H1 (cell line): ENCODE measurements at regions not wholly inside any gene's neighbourhood (a gene's known extent, or its start where the extent isn't known, plus 50 kb on each side); places are given as distances from the start of the nearest gene placed in this dataset.

ENCODE experiments used
- CTCF ChIA-PET: fragments of 300-600 bp; sonication (Branson Sonifier 250); formaldehyde crosslinking; loops from one replicate; lab custom pipeline; 2021; ENCODE audit not compliant: partially characterized antibody; lab: Charles Lee
- POLR2A ChIA-PET: fragments of 300-600 bp; sonication (Branson Sonifier 250); formaldehyde crosslinking; loops from one replicate; lab custom pipeline; 2021; ENCODE audit warnings: inconsistent platforms; ENCODE audit not compliant: partially characterized antibody; lab: Charles Lee
- DNase-seq, 2 experiments: peaks; one replicate each; pipeline versions ENCODE4 v3.0.0 to v3.0.0-alpha.2; 2010 to 2022; ENCODE audit warnings: low spot score in 2 of 2, low read depth in 1 of 2, mixed read lengths in 1 of 2
- FAIRE-seq: peaks from 2 replicates; lab custom pipeline; 2011; peaks lifted over from hg19 to GRCh38; lab: Jason Lieb, UNC
- H2AFZ ChIP-seq: 2 replicates; pipeline ENCODE4 v1.8.1; 2012; ENCODE audit warnings: low read length, inconsistent platforms
- H2AK5ac ChIP-seq: 2 replicates; pipeline ENCODE4 v1.6.1; 2013; ENCODE audit warnings: low read depth, low read length
- H2BK120ac ChIP-seq: replicated peaks from 2 replicates; pipeline ENCODE3; 2013; ENCODE audit warnings: low read depth, low read length, inconsistent platforms
- H2BK12ac ChIP-seq: 2 replicates; pipeline ENCODE4 v1.6.1; 2013; ENCODE audit warnings: low read depth, low read length
- H2BK15ac ChIP-seq: 2 replicates; pipeline ENCODE4 v1.6.1; 2013; ENCODE audit warnings: low read length
- H2BK20ac ChIP-seq: 2 replicates; pipeline ENCODE4 v1.6.1; 2013; ENCODE audit warnings: low read length
- H2BK5ac ChIP-seq: 2 replicates; pipeline ENCODE4 v1.6.1; 2013; ENCODE audit warnings: low read depth, low read length
- H3K14ac ChIP-seq: 2 replicates; pipeline ENCODE4 v1.6.1; 2013; ENCODE audit warnings: inconsistent platforms; ENCODE audit not compliant: insufficient read length
- H3K18ac ChIP-seq: 2 replicates; pipeline ENCODE4 v1.6.1; 2013; ENCODE audit warnings: low read length; ENCODE audit errors: extremely low read depth
- H3K23ac ChIP-seq: 2 replicates; pipeline ENCODE4 v1.6.1; 2013; ENCODE audit warnings: inconsistent platforms; ENCODE audit not compliant: insufficient read length
- H3K23me2 ChIP-seq: 2 replicates; pipeline ENCODE4 v1.6.1; 2013; ENCODE audit warnings: low read depth, low read length
- H3K27ac ChIP-seq: 2 replicates; pipeline ENCODE4 v1.6.1; 2011; ENCODE audit warnings: low read depth, low read length, inconsistent platforms
- H3K27me3 ChIP-seq, 4 experiments: replicated peaks in 1 of 4; 1 replicate in 1 of 4; 2 replicates in 3 of 4; pipeline versions ENCODE4 v1.6.1 to v1.8.1; 2011 to 2013; ENCODE audit warnings: low read length in 3 of 4, mild to moderate bottlenecking in 3 of 4, inconsistent platforms in 2 of 4, mixed read lengths in 2 of 4, moderate library complexity in 1 of 4; ENCODE audit not compliant: control insufficient read depth in 3 of 4, insufficient read depth in 3 of 4; ENCODE audit errors: extremely low read depth in 1 of 4
- H3K36me3 ChIP-seq, 4 experiments: 2 replicates each; pipeline versions ENCODE4 v1.6.1 to v1.8.1; 2011 to 2013; ENCODE audit warnings: mild to moderate bottlenecking in 4 of 4, low read length in 3 of 4, moderate library complexity in 2 of 4, control low read depth in 1 of 4, inconsistent platforms in 1 of 4; ENCODE audit not compliant: insufficient read depth in 4 of 4, control insufficient read depth in 2 of 4
- H3K4ac ChIP-seq: replicated peaks from 2 replicates; pipeline ENCODE3; 2013; ENCODE audit warnings: low read length, low read depth, mixed read lengths, inconsistent platforms; ENCODE audit not compliant: insufficient read length
- H3K4me1 ChIP-seq, 4 experiments: replicated peaks in 1 of 4; 1 replicate in 1 of 4; 2 replicates in 3 of 4; pipeline versions ENCODE4 v1.6.1 to v1.8.1; 2011 to 2013; ENCODE audit warnings: low read length in 3 of 4, inconsistent platforms in 2 of 4, mixed read lengths in 1 of 4; ENCODE audit not compliant: insufficient read depth in 4 of 4, control insufficient read depth in 3 of 4
- H3K4me2 ChIP-seq, 2 experiments: 2 replicates each; pipeline versions ENCODE4 v1.6.1 to v1.8.1; 2011 to 2013; ENCODE audit warnings: low read depth in 2 of 2, low read length in 2 of 2, control low read depth in 1 of 2, inconsistent platforms in 1 of 2, mild to moderate bottlenecking in 1 of 2; ENCODE audit not compliant: insufficient read depth in 1 of 2
- H3K4me3 ChIP-seq, 4 experiments: fragments of 200-600, 300-600 bp in 1 of 4; sonication (generic), shearing (Covaris generic), sonication (Bioruptor Twin) in 1 of 4; 2 replicates each; pipeline versions ENCODE4 v1.5.1 to v1.8.1; 2011 to 2016; ENCODE audit warnings: low read length in 4 of 4, low read depth in 3 of 4, control low read depth in 2 of 4, inconsistent platforms in 2 of 4, mild to moderate bottlenecking in 2 of 4, mixed read lengths in 1 of 4, moderate library complexity in 1 of 4; ENCODE audit not compliant: insufficient read depth in 2 of 4; ENCODE audit errors: extremely low read depth in 1 of 4
- H3K56ac ChIP-seq: replicated peaks from 2 replicates; pipeline ENCODE3; 2013; ENCODE audit warnings: low read depth, mild to moderate bottlenecking, mixed read lengths, low read length, inconsistent platforms; ENCODE audit not compliant: insufficient read length
- H3K79me1 ChIP-seq: 2 replicates; pipeline ENCODE4 v1.6.1; 2013; ENCODE audit warnings: low read depth, low read length, control low read depth
- H3K79me2 ChIP-seq, 2 experiments: 2 replicates each; pipeline versions ENCODE4 v1.6.1 to v1.8.1; 2012 to 2013; ENCODE audit warnings: low read length in 2 of 2, mild to moderate bottlenecking in 2 of 2, inconsistent platforms in 1 of 2; ENCODE audit not compliant: insufficient read depth in 2 of 2, control insufficient read depth in 1 of 2
- H3K9ac ChIP-seq, 4 experiments: replicated peaks in 1 of 4; 1 replicate in 1 of 4; 2 replicates in 3 of 4; pipeline versions ENCODE4 v1.6.1 to v1.8.1; 2011 to 2013; ENCODE audit warnings: low read depth in 3 of 4, low read length in 3 of 4, control low read depth in 2 of 4, mild to moderate bottlenecking in 2 of 4, moderate library complexity in 2 of 4, inconsistent platforms in 1 of 4; ENCODE audit errors: extremely low read depth in 1 of 4
- H3K9me3 ChIP-seq, 2 experiments: 2 replicates each; pipeline versions ENCODE4 v1.6.1 to v1.8.1; 2012 to 2013; ENCODE audit warnings: mild to moderate bottlenecking in 2 of 2, moderate library complexity in 2 of 2, control low read depth in 1 of 2, inconsistent platforms in 1 of 2, low read depth in 1 of 2, low read length in 1 of 2, mixed read lengths in 1 of 2; ENCODE audit not compliant: insufficient read depth in 2 of 2
- H4K20me1 ChIP-seq, 2 experiments: replicated peaks in 1 of 2; 2 replicates each; pipeline versions ENCODE3 to v1.8.1; 2011 to 2013; ENCODE audit warnings: inconsistent platforms in 2 of 2, low read length in 2 of 2, mild to moderate bottlenecking in 1 of 2; ENCODE audit not compliant: insufficient read depth in 2 of 2, control insufficient read depth in 1 of 2
- H4K5ac ChIP-seq: 2 replicates; pipeline ENCODE4 v1.6.1; 2013; ENCODE audit warnings: low read length, low read depth, mixed read lengths, inconsistent platforms; ENCODE audit not compliant: insufficient read length
- H4K8ac ChIP-seq: 2 replicates; pipeline ENCODE4 v1.8.0; 2013; ENCODE audit warnings: mild to moderate bottlenecking, moderate library complexity, low read length, inconsistent platforms; ENCODE audit not compliant: insufficient read depth; ENCODE audit errors: extremely low read depth
- H4K91ac ChIP-seq: replicated peaks from 2 replicates; pipeline ENCODE3; 2013; ENCODE audit warnings: low read length, mixed read lengths, inconsistent platforms; ENCODE audit not compliant: insufficient read length
- PHF8 ChIP-seq: fragments of 200-600 bp; sonication (generic); conservative IDR thresholded peaks from 2 replicates; pipeline ENCODE4 v1.7.1; 2012; ENCODE audit warnings: low read depth, mild to moderate bottlenecking, inconsistent platforms, low read length, moderate library complexity
- RAD21 ChIP-seq, 2 experiments: IDR thresholded peaks in 1 of 2; conservative IDR thresholded peaks in 1 of 2; 2 replicates each; pipeline ENCODE4 v1.6.1; 2011; ENCODE audit warnings: low read depth in 2 of 2, low read length in 2 of 2, improper control_type of control experiment in 1 of 2, inconsistent platforms in 1 of 2, mild to moderate bottlenecking in 1 of 2, moderate library complexity in 1 of 2
- WGBS, 2 experiments: shearing (Covaris generic) in 1 of 2; methylation state at CpG; one replicate each; pipeline versions ENCODE4 v1.1.6 to v1.1.7; 2013 to 2015; ENCODE audit warnings: low lambda C conversion rate in 2 of 2, mixed read lengths in 2 of 2, inconsistent platforms in 1 of 2, low coverage in 1 of 2, missing lambda C conversion rate in 1 of 2; ENCODE audit not compliant: insufficient replicate concordance in 2 of 2, insufficient coverage in 1 of 2, insufficient read length in 1 of 2; ENCODE audit errors: extremely low coverage in 1 of 2, missing lambda C conversion rate in 1 of 2; 5-methylcytosine and 5-hydroxymethylcytosine counted together

GRCh38 chr4:58514299-58514698, 1404.1 kb upstream of the IGFBP7 start:
- H3K18ac ChIP-seq, result no peak overlapping the region
- H3K4ac ChIP-seq, result no peak overlapping the region
- H2AFZ ChIP-seq, result no peak overlapping the region
- H3K4me3 ChIP-seq, result no peak overlapping the region
- H4K8ac ChIP-seq, result no peak overlapping the region
- no peak overlapping the region for H3K4me2 ChIP-seq
- TF ChIP-seq PHF8, result no peak
- peak; percentile 59 for TF ChIP-seq RAD21 (IDR thresholded peaks at IDR 0.05 in 1 of 2, conservative IDR thresholded peaks at IDR 0.05 in 1 of 2; ENCODE audit: low read depth in 2 of 2, low read length in 2 of 2)
- CTCF ChIA-PET, result no interaction called here
- no peak for FAIRE-seq
- no peak overlapping the region for H3K56ac ChIP-seq
- no peak overlapping the region for H2BK20ac ChIP-seq
- no peak overlapping the region for H2BK5ac ChIP-seq
- no peaks in the 10 kb centered on the region for H3K27me3 ChIP-seq
- no peaks in the 10 kb centered on the region for H3K79me2 ChIP-seq
- no peak overlapping the region for H3K14ac ChIP-seq
- no peaks in the 10 kb centered on the region for H4K20me1 ChIP-seq
- no peak overlapping the region for H3K23ac ChIP-seq
- H2BK12ac ChIP-seq, result no peak overlapping the region
- no peak for DNase-seq
- H3K36me3 ChIP-seq, result no peaks in the 10 kb centered on the region
- H3K79me1 ChIP-seq, result no peaks in the 10 kb centered on the region
- peaks cover 0 to 2% (median 1%) of the 10 kb centered on the region in 4 experiments; a peak in 1 of 7 replicates for H3K4me1 ChIP-seq
- WGBS, 2 experiments, result 88% methylated on average over 1 of the region's 1 CpG; no CpG with 5 or more reads in 1 of the 2 experiments
- no peak overlapping the region for H2AK5ac ChIP-seq
- H3K9ac ChIP-seq, result no peak overlapping the region
- H4K5ac ChIP-seq, result no peak overlapping the region
- no peaks in the 10 kb centered on the region for H3K9me3 ChIP-seq
- POLR2A ChIA-PET, result no interaction called here
- H2BK120ac ChIP-seq, result no peak overlapping the region
- H3K23me2 ChIP-seq, result no peaks in the 10 kb centered on the region; the same call in 1 of the 2 replicates
- no peak overlapping the region for H4K91ac ChIP-seq
- H2BK15ac ChIP-seq, result no peak overlapping the region
- H3K27ac ChIP-seq, result no peak overlapping the region
